ENCODE measurements at regions not wholly inside any gene's neighbourhood (a gene's known extent, or its start where the extent isn't known, plus 50 kb on each side); places are given as distances from the start of the nearest gene placed in this dataset.

GRCh38 chr13:71285700-71286099 lies 581.3 kb downstream of the DACH1 start:
- no peak for DNase-seq (ENCODE audit: low read depth)
- TF ChIP-seq CTCF (IDR thresholded peaks at IDR 0.05; ENCODE audit: control insufficient read depth, extremely low read depth, insufficient read depth) = no peak
- H3K4me3 ChIP-seq (ENCODE audit: low read depth, low read length) = no peak overlapping the region

GRCh38 chr13:71278512-71278911 lies 588.5 kb downstream of the DACH1 start:
- no peak for DNase-seq (ENCODE audit: low read depth)
- no peak overlapping the region for H3K4me3 ChIP-seq (ENCODE audit: low read depth, low read length)
- no peak for TF ChIP-seq CTCF (IDR thresholded peaks at IDR 0.05; ENCODE audit: control insufficient read depth, extremely low read depth, insufficient read depth)

GRCh38 chr13:71274923-71275608 lies 591.9 kb downstream of the DACH1 start:
- no peak for TF ChIP-seq CTCF (IDR thresholded peaks at IDR 0.05; ENCODE audit: control insufficient read depth, extremely low read depth, insufficient read depth)

GRCh38 chr13:71261256-71261655 lies 605.7 kb downstream of the DACH1 start:
- H3K4me3 ChIP-seq (ENCODE audit: low read depth, low read length) = no peak overlapping the region
- no peak for TF ChIP-seq CTCF (IDR thresholded peaks at IDR 0.05; ENCODE audit: control insufficient read depth, extremely low read depth, insufficient read depth)
- no peak for DNase-seq (ENCODE audit: low read depth)

More at GRCh38 chr13:71274923-71275608, 591.9 kb downstream of the DACH1 start:
- H3K4me3 ChIP-seq (ENCODE audit: low read depth, low read length) = no peak overlapping the region
- no peak for DNase-seq (ENCODE audit: low read depth)

- no peak for TF ChIP-seq CTCF (IDR thresholded peaks at IDR 0.05; ENCODE audit: control insufficient read depth, extremely low read depth, insufficient read depth)
- no peak overlapping the region for H3K4me3 ChIP-seq (ENCODE audit: low read depth, low read length)
- DNase-seq (ENCODE audit: low read depth) = no peak
Observed at GRCh38 chr13:71260246-71260645, 606.8 kb downstream of the DACH1 start.

GRCh38 chr13:71255633-71256032 lies 611.4 kb downstream of the DACH1 start:
- no peak for DNase-seq (ENCODE audit: low read depth)
- TF ChIP-seq CTCF (IDR thresholded peaks at IDR 0.05; ENCODE audit: control insufficient read depth, extremely low read depth, insufficient read depth) = no peak
- no peak overlapping the region for H3K4me3 ChIP-seq (ENCODE audit: low read depth, low read length)

GRCh38 chr13:71254384-71254783 lies 612.6 kb downstream of the DACH1 start:
- TF ChIP-seq CTCF (IDR thresholded peaks at IDR 0.05; ENCODE audit: control insufficient read depth, extremely low read depth, insufficient read depth) = no peak
- no peak overlapping the region for H3K4me3 ChIP-seq (ENCODE audit: low read depth, low read length)
- DNase-seq (ENCODE audit: low read depth) = no peak

Measured in LNCaP clone FGC (cell line).